Spleen (tissue), 11 donors: ENCODE measurements at regions not wholly inside any gene's neighbourhood (a gene's known extent, or its start where the extent isn't known, plus 50 kb on each side); places are given as distances from the start of the nearest gene placed in this dataset.
"Not testable (repeated sequence)": the region's sequence is repeated elsewhere in the genome, so short reads cannot be mapped to it uniquely, and the experiment has no call there.

ENCODE experiments used
- DNase-seq: peaks from one replicate; pipeline ENCODE4 v3.0.0-alpha.2; 2020
- H3K27ac ChIP-seq, 8 donors: fragments of 200-600 bp; sonication (generic) in 7 of 8; 1 replicate in 4 of 8; 2 replicates in 4 of 8; pipeline versions ENCODE4 v1.5.0 to v1.8.0; 2016 to 2021; ENCODE audit warnings: inconsistent platforms in 4 of 8, mild to moderate bottlenecking in 4 of 8, moderate library complexity in 1 of 8
- H3K27me3 ChIP-seq, 7 donors: fragments of 200-600 bp; sonication (generic) in 6 of 7; replicated peaks in 1 of 7; 1 replicate in 4 of 7; 2 replicates in 3 of 7; pipeline versions ENCODE4 v1.5.0 to v1.8.0; 2016 to 2021; ENCODE audit warnings: inconsistent platforms in 3 of 7, mild to moderate bottlenecking in 1 of 7
- H3K36me3 ChIP-seq, 6 donors: fragments of 200-600 bp; sonication (generic) in 5 of 6; 1 replicate in 4 of 6; 2 replicates in 2 of 6; pipeline versions ENCODE4 v1.5.0 to v1.8.0; 2016 to 2021; ENCODE audit warnings: inconsistent platforms in 2 of 6
- H3K4me1 ChIP-seq, 6 donors: fragments of 200-600 bp; sonication (generic) in 5 of 6; 1 replicate in 3 of 6; 2 replicates in 3 of 6; pipeline versions ENCODE4 v1.5.0 to v1.8.0; 2016 to 2021; ENCODE audit warnings: inconsistent platforms in 3 of 6
- H3K4me3 ChIP-seq, 8 donors: fragments of 200-600 bp; sonication (generic) in 7 of 8; 1 replicate in 4 of 8; 2 replicates in 4 of 8; pipeline versions ENCODE4 v1.5.0 to v1.8.0; 2016 to 2021; ENCODE audit warnings: inconsistent platforms in 4 of 8, mild to moderate bottlenecking in 4 of 8, moderate library complexity in 2 of 8
- H3K9me3 ChIP-seq, 8 donors: fragments of 200-600 bp; sonication (generic) in 7 of 8; 1 replicate in 4 of 8; 2 replicates in 4 of 8; pipeline versions ENCODE4 v1.5.0 to v1.8.0; 2016 to 2021; ENCODE audit warnings: inconsistent platforms in 4 of 8
- CTCF ChIP-seq, 11 experiments: fragments of 200-600 bp in 7 of 11; fragments of 450-650 bp in 4 of 11; sonication (generic) in 4 of 11; IDR thresholded peaks in 8 of 11; conservative IDR thresholded peaks in 3 of 11; 1 replicate in 7 of 11; 2 replicates in 4 of 11; pipeline versions ENCODE4 v1.4.0 to v1.8.0; 2016 to 2021; ENCODE audit warnings: antibody characterized with exemption in 11 of 11, inconsistent platforms in 4 of 11, mild to moderate bottlenecking in 1 of 11
- POLR2A ChIP-seq, 3 donors: fragments of 450-650 bp; IDR thresholded peaks; one replicate each; pipeline ENCODE4 v1.5.1; 2017; ENCODE audit warnings: antibody characterized with exemption in 3 of 3, mild to moderate bottlenecking in 1 of 3
- POLR2AphosphoS5 ChIP-seq, 3 donors: sonication (generic); formaldehyde crosslinking; IDR thresholded peaks; one replicate each; pipeline ENCODE4 v1.5.1; 2017; ENCODE audit warnings: antibody characterized with exemption in 3 of 3
- WGBS, 5 donors: extraction: QIAGEN DNeasy Blood & Tissue Kit in 3 of 5; methylation state at CpG; one replicate each; pipeline versions ENCODE4 v1.1.5 to v1.1.7; 2013 to 2018; 5-methylcytosine and 5-hydroxymethylcytosine counted together
- intact Hi-C: fragments of 100-400 bp; cut with DNase I; formaldehyde crosslinking; loops from one replicate; pipeline ENCODE4 v1.15.0; 2023; ENCODE audit warnings: low total_unique reads
- donor health status: healthy with polysubstance abuse.
- donor health status: DM: no; HTN: no; CAD: no; lungs with moderate emphysema.
- donor health status: DM: no; HTN: no; CAD: no.
- donor health status: Bipolar disorder and iron deficiency.
- donor health status: healthy.
- donor health status: DM: no; HTN: no; CAD: no.
- donor health status: DM: yes; HTN: yes; CAD: no.

- no peak overlapping the region for H3K27ac ChIP-seq
- TF ChIP-seq CTCF (IDR thresholded peaks at IDR 0.05 in 8 of 11, conservative IDR thresholded peaks at IDR 0.05 in 3 of 11) (no peak), POLR2A (IDR thresholded peaks at IDR 0.05) (no peak), POLR2AphosphoS5 (IDR thresholded peaks at IDR 0.05) (no peak)
- intact Hi-C loops = no loop called here
- no peak overlapping the region for H3K4me3 ChIP-seq
- 67 to 83% (median 77%) methylated on average over 2 of the region's 2 CpGs for WGBS, 5 donors
- no peak for DNase-seq
- no peaks in the 10 kb centered on the region for H3K9me3 ChIP-seq
- no peaks in the 10 kb centered on the region for H3K4me1 ChIP-seq
- H3K27me3 ChIP-seq = no peaks in the 10 kb centered on the region
- no peaks in the 10 kb centered on the region for H3K36me3 ChIP-seq
Observed at GRCh38 chr1:73463873-73464272, 734.1 kb downstream of the LRRIQ3 start.

- no peaks in the 10 kb centered on the region for H3K27me3 ChIP-seq
- WGBS, 5 donors = 37 to 51% (median 50%) methylated on average over 2 of the region's 2 CpGs
- no peak for DNase-seq
- no peak overlapping the region for H3K4me3 ChIP-seq
- H3K4me1 ChIP-seq = no peaks in the 10 kb centered on the region
- peaks cover 0 to 15% (median 0%) of the 10 kb centered on the region in 8 donors for H3K9me3 ChIP-seq
- no peak for TF ChIP-seq CTCF (IDR thresholded peaks at IDR 0.05 in 8 of 11, conservative IDR thresholded peaks at IDR 0.05 in 3 of 11)
- no peak for TF ChIP-seq POLR2AphosphoS5 (IDR thresholded peaks at IDR 0.05)
- no peak for TF ChIP-seq POLR2A (IDR thresholded peaks at IDR 0.05)
- no peak overlapping the region for H3K27ac ChIP-seq
- intact Hi-C loops = no loop called here
- H3K36me3 ChIP-seq = no peaks in the 10 kb centered on the region
Observed at GRCh38 chr1:73452522-73452921, 745.5 kb downstream of the LRRIQ3 start.

GRCh38 chr1:73450668-73451067 lies 747.3 kb downstream of the LRRIQ3 start:
- H3K36me3 ChIP-seq, H3K4me1 ChIP-seq, intact Hi-C loops, H3K27me3 ChIP-seq, H3K27ac ChIP-seq, DNase-seq, H3K4me3 ChIP-seq: not testable (repeated sequence)
- peaks cover 0 to 15% (median 0%) of the 10 kb centered on the region in 8 donors for H3K9me3 ChIP-seq
- 77 to 94% (median 87%) methylated on average over 2 of the region's 2 CpGs for WGBS, 5 donors

GRCh38 chr1:73411479-73411878 lies 786.5 kb downstream of the LRRIQ3 start:
- peaks cover 0 to 13% (median 0%) of the 10 kb centered on the region in 8 donors for H3K9me3 ChIP-seq
- H3K27me3 ChIP-seq = no peaks in the 10 kb centered on the region
- 81 to 89% (median 83%) methylated on average over 3 of the region's 3 CpGs for WGBS, 5 donors
- TF ChIP-seq POLR2AphosphoS5 (IDR thresholded peaks at IDR 0.05) = no peak
- no peak overlapping the region for H3K27ac ChIP-seq
- H3K36me3 ChIP-seq = no peaks in the 10 kb centered on the region
- H3K4me3 ChIP-seq = no peak overlapping the region
- DNase-seq = no peak
- H3K4me1 ChIP-seq = no peaks in the 10 kb centered on the region
- intact Hi-C loops = no loop called here

GRCh38 chr1:73401666-73402065 lies 796.3 kb downstream of the LRRIQ3 start:
- DNase-seq = no peak
- intact Hi-C loops = no loop called here
- Histone ChIP-seq H3K36me3 (no peaks in the 10 kb centered on the region), H3K27me3 (no peaks in the 10 kb centered on the region), H3K4me3 (no peak overlapping the region), H3K27ac (no peak overlapping the region), H3K9me3 (peaks cover 0 to 6% (median 0%) of the 10 kb centered on the region in 8 donors), H3K4me1 (no peaks in the 10 kb centered on the region)
- no peak for TF ChIP-seq POLR2A (IDR thresholded peaks at IDR 0.05)
- TF ChIP-seq CTCF (IDR thresholded peaks at IDR 0.05 in 8 of 11, conservative IDR thresholded peaks at IDR 0.05 in 3 of 11) = no peak
- TF ChIP-seq POLR2AphosphoS5 (IDR thresholded peaks at IDR 0.05) = no peak
- 80 to 90% (median 87%) methylated on average over 2 of the region's 2 CpGs for WGBS, 5 donors
